Neural progenitor cell (in vitro differentiated cells): ENCODE measurements at regions not wholly inside any gene's neighbourhood (a gene's known extent, or its start where the extent isn't known, plus 50 kb on each side); places are given as distances from the start of the nearest gene placed in this dataset.

ENCODE experiments used
- EZH2phosphoT487 ChIP-seq: fragments of 200-600 bp; sonication (generic); IDR thresholded peaks from 2 replicates; pipeline ENCODE4 v1.6.1; 2017; ENCODE audit warnings: antibody characterized with exemption
- TF ChIP-seq, protein P1 (sequence below): fragments of 200-600 bp; sonication (generic); IDR thresholded peaks from 2 replicates; pipeline ENCODE4 v1.5.1; 2017; ENCODE audit warnings: antibody characterized with exemption, mild to moderate bottlenecking

GRCh38 chr6:99183066-99183465 is 166.4 kb downstream of the FAXC start:
- TF ChIP-seq, protein P1, sequence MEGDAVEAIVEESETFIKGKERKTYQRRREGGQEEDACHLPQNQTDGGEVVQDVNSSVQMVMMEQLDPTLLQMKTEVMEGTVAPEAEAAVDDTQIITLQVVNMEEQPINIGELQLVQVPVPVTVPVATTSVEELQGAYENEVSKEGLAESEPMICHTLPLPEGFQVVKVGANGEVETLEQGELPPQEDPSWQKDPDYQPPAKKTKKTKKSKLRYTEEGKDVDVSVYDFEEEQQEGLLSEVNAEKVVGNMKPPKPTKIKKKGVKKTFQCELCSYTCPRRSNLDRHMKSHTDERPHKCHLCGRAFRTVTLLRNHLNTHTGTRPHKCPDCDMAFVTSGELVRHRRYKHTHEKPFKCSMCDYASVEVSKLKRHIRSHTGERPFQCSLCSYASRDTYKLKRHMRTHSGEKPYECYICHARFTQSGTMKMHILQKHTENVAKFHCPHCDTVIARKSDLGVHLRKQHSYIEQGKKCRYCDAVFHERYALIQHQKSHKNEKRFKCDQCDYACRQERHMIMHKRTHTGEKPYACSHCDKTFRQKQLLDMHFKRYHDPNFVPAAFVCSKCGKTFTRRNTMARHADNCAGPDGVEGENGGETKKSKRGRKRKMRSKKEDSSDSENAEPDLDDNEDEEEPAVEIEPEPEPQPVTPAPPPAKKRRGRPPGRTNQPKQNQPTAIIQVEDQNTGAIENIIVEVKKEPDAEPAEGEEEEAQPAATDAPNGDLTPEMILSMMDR: no peak
- TF ChIP-seq EZH2phosphoT487: no peak
